ENCODE measurements at regions not wholly inside any gene's neighbourhood (a gene's known extent, or its start where the extent isn't known, plus 50 kb on each side); places are given as distances from the start of the nearest gene placed in this dataset.

- intact Hi-C loops (cut with DNase I), result no loop called here
- DNase-seq, result no peak
- TF ChIP-seq CTCF (IDR thresholded peaks at IDR 0.05) (no peak), POLR2A (IDR thresholded peaks at IDR 0.05) (no peak)
- no peak for ATAC-seq
- no peaks in the 10 kb centered on the region for H3K36me3 ChIP-seq
- no peaks in the 10 kb centered on the region for H3K27me3 ChIP-seq
- 77 to 100% (median 88%) methylated on average over 2 of the region's 2 CpGs for WGBS, 4 donors
- H3K27ac ChIP-seq, result no peak overlapping the region
- H3K4me3 ChIP-seq, result no peak overlapping the region
- H3K4me1 ChIP-seq, result peaks cover 0 to 13% (median 9%) of the 10 kb centered on the region in 12 donors
- H3K9me3 ChIP-seq, result no peaks in the 10 kb centered on the region
Measured at GRCh38 chr12:76680940-76681339, 83.0 kb upstream of the ZDHHC17 start.

GRCh38 chr12:76685246-76685678 is 78.7 kb upstream of the ZDHHC17 start:
- Histone ChIP-seq H3K4me3 (peak overlapping the region in 3 of 12 donors; percentile 3 to 25 (median 11)), H3K27ac (no peak overlapping the region), H3K36me3 (no peaks in the 10 kb centered on the region), H3K27me3 (no peaks in the 10 kb centered on the region), H3K4me1 (peaks cover 0 to 24% (median 9%) of the 10 kb centered on the region in 12 donors), H3K9me3 (no peaks in the 10 kb centered on the region)
- intact Hi-C loops (cut with DNase I), result no loop called here
- 0 to 8% (median 2%) methylated on average over 4 to 5 of the region's 5 CpGs for WGBS, 4 donors
- TF ChIP-seq POLR2A (IDR thresholded peaks at IDR 0.05), result no peak
- no peak for TF ChIP-seq CTCF (IDR thresholded peaks at IDR 0.05)
- DNase-seq (peak in 4 of 5 donors; percentile 31 to 67 (median 32)), ATAC-seq (peak; percentile 69 to 98 (median 87))

DNA sequence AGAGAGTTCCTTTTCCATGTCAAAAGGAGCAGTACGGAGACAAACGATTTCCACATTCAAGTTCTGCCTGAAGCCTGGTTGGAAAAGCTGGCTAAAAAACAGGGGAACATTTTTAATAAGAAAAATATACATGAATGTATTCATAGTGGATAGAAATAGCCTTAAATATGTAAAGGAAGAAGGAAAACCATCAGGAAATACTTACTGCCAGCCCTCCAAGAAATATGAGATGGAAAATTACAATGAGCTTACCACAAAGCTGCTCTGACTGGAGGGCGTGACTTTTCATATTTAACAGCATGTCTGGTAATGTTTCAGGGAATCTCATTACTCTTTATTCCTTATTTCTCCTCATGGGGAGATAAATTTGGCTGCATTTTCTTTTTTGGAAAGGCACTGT is 75.9 kb upstream of the ZDHHC17 start:
- H3K9me3 ChIP-seq, result no peaks in the 10 kb centered on the region
- intact Hi-C loops (cut with DNase I), result no loop called here
- no peak for ATAC-seq
- peak overlapping the region in 1 of 12 donors; percentile 33 for H3K4me3 ChIP-seq
- no peak for DNase-seq
- no peaks in the 10 kb centered on the region for H3K27me3 ChIP-seq
- WGBS, 4 donors, result 49 to 59% (median 55%) methylated on average over 3 of the region's 3 CpGs
- H3K36me3 ChIP-seq, result no peaks in the 10 kb centered on the region
- H3K4me1 ChIP-seq, result peaks cover 0 to 24% (median 9%) of the 10 kb centered on the region in 12 donors
- peak overlapping the region in 4 of 12 donors; percentile 20 to 61 (median 30) for H3K27ac ChIP-seq
- no peak for TF ChIP-seq POLR2A (IDR thresholded peaks at IDR 0.05)
- no peak for TF ChIP-seq CTCF (IDR thresholded peaks at IDR 0.05)

- H3K27ac ChIP-seq, result peak overlapping the region in 1 of 12 donors; percentile 28
- TF ChIP-seq CTCF (IDR thresholded peaks at IDR 0.05), result peak in 6 of 12 donors; percentile 11 to 35 (median 18)
- no peak for TF ChIP-seq POLR2A (IDR thresholded peaks at IDR 0.05)
- ATAC-seq (no peak), DNase-seq (no peak)
- no peaks in the 10 kb centered on the region for H3K9me3 ChIP-seq
- H3K27me3 ChIP-seq, result no peaks in the 10 kb centered on the region
- WGBS, 4 donors, result 93 to 95% (median 93%) methylated on average over 2 of the region's 2 CpGs
- no peak overlapping the region for H3K4me3 ChIP-seq
- intact Hi-C loops (cut with DNase I), result no loop called here
- H3K36me3 ChIP-seq, result no peaks in the 10 kb centered on the region
- peaks cover 0 to 24% (median 9%) of the 10 kb centered on the region in 12 donors for H3K4me1 ChIP-seq
Measured at GRCh38 chr12:76688631-76689030, 75.3 kb upstream of the ZDHHC17 start.
